Astrocyte of the spinal cord (primary cell): ENCODE measurements at regions not wholly inside any gene's neighbourhood (a gene's known extent, or its start where the extent isn't known, plus 50 kb on each side); places are given as distances from the start of the nearest gene placed in this dataset.

ENCODE experiments used
- DNase-seq: peaks from one replicate; pipeline ENCODE4 v3.0.0; 2011; ENCODE audit warnings: low read depth, low spot score
- H3K4me3 ChIP-seq: 2 replicates; pipeline ENCODE4 v1.5.1; 2011; ENCODE audit warnings: low read depth, mild to moderate bottlenecking, low read length, moderate library complexity
- in situ Hi-C: cut with HindIII; loops from 2 replicates; pipeline ENCODE4 v1.10.0; 2017; ENCODE audit warnings: low sequenced_read_pairs
- TF ChIP-seq, protein P1 (sequence below): IDR thresholded peaks from 2 replicates; pipeline ENCODE4 v1.5.1; 2012; ENCODE audit warnings: low read depth, mild to moderate bottlenecking, low read length, inconsistent platforms

DNA sequence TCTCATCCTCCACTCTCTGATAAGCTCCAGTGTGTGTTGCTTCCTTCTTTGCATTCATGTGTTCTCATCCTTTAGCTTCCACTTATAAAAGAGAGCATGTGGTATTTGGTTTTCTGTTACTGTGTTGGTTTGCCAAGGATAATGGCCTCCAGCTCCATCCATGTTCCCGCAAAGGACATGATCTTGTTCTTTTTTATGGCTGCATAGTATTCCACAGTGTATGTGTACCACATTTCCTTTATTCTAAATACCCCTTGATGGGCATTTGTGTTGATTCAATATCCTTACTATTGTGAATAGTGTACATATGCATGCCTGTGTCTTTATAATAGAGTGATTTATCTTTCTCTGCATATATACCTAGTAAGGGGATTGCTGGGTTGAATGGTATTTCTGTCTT lies 155.1 kb downstream of the DCK start:
- H3K4me3 ChIP-seq: no peak overlapping the region
- in situ Hi-C loops: no loop called here
- TF ChIP-seq, protein P1, sequence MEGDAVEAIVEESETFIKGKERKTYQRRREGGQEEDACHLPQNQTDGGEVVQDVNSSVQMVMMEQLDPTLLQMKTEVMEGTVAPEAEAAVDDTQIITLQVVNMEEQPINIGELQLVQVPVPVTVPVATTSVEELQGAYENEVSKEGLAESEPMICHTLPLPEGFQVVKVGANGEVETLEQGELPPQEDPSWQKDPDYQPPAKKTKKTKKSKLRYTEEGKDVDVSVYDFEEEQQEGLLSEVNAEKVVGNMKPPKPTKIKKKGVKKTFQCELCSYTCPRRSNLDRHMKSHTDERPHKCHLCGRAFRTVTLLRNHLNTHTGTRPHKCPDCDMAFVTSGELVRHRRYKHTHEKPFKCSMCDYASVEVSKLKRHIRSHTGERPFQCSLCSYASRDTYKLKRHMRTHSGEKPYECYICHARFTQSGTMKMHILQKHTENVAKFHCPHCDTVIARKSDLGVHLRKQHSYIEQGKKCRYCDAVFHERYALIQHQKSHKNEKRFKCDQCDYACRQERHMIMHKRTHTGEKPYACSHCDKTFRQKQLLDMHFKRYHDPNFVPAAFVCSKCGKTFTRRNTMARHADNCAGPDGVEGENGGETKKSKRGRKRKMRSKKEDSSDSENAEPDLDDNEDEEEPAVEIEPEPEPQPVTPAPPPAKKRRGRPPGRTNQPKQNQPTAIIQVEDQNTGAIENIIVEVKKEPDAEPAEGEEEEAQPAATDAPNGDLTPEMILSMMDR: no peak
- no peak for DNase-seq

DNA sequence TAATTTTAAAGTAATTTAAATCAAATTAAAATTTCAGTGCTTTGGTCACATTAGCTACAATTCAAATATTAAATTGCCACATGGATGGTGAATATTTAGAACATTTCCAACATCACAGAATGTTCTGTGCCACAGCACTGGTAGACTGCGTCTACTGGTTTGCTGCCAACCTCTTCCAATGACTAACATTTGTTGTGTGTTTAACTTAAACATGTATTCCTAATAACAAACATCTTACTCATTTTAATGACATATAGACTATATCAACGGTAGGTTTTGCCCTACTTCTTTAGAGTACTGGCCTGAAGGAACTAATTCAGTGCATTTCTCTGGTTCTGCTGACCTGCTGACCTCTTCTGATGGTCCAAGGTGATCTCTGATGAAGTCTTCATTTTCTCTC lies 157.6 kb downstream of the DCK start:
- TF ChIP-seq, protein P1: no peak
- in situ Hi-C loops: no loop called here
- no peak for DNase-seq
- H3K4me3 ChIP-seq: no peak overlapping the region

DNA sequence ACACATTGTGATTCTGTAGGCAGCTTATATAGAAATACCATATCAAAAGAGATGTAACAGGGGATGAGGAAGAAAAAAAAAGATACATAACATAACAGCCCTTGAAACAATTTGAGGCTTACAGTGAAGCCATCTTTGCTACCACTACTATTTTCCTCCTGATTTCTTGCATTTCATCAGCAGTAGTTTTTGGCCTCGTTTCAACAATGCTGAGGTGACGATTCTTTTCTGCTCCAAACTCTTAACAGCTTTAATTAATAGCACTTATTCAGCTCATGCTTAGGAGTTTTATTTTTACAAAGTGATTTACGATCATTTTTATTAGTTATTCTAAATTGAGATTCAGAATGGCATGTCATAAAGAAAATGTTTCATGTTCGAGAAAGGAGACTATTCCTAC lies 163.2 kb downstream of the DCK start:
- TF ChIP-seq, protein P1: no peak
- DNase-seq: no peak
- in situ Hi-C loops: no loop called here
- H3K4me3 ChIP-seq: no peak overlapping the region

DNA sequence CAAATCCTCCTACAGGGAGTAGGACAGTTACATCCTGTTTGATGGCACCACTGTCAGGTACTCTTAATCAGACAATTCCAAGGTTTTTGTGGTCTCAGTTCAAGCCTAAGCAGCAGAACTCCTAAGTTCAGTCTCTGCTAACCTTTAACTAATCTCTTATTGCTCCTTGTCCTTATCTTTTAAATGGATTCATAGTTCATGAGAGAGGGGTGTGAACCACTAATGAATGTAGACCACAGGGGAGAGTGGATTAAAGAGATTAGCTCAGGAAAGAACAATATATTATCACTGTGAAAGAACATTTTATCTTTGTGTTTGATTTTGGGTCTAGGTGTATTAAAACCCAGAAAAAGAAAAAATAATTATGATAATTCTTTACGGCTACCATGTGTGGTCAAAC lies 168.9 kb downstream of the DCK start:
- TF ChIP-seq, protein P1: no peak
- no peak for DNase-seq
- in situ Hi-C loops: no loop called here
- H3K4me3 ChIP-seq: no peak overlapping the region

DNA sequence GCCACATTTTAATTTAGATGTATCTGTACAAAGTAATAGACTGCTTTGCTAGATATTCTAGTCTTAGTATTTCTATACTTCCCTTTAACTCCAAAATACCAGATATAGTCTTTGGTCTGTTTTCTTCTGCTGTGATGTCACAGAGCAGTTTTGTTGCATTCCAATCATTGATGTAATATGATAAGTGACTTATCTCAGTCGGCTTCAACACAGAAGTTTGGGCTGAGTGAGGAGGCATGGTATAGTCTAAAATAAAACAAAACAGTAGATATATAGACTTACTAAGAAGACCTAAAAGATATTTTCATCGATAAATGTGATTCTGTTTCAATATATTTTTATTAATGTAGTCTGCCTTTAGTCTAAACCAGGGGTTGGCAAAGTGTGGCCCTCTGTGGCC lies 169.9 kb downstream of the DCK start:
- TF ChIP-seq, protein P1: no peak
- in situ Hi-C loops: no loop called here
- H3K4me3 ChIP-seq: no peak overlapping the region
- DNase-seq: no peak

DNA sequence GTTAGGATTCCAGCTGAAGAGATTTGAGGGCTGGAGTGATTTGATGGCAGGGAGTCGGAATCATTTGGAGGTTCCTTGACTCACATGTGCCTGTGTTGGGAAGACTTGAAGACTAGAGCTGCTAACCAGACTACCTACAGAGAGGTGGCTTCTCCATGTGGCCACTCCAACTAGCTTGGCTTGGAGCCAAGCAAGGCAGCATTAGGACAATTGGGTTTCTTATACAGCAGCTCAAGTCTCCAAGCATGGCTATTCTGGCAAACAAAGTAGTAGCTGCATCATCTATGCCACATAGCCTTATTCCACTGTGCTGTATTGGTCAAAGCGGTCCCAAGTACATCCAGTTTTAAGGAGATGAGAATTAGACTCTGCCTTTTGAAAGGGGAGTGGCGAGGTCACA lies 171.7 kb upstream of the SLC4A4 start:
- TF ChIP-seq, protein P1: no peak
- DNase-seq: no peak
- H3K4me3 ChIP-seq: no peak overlapping the region
- in situ Hi-C loops: no loop called here

DNA sequence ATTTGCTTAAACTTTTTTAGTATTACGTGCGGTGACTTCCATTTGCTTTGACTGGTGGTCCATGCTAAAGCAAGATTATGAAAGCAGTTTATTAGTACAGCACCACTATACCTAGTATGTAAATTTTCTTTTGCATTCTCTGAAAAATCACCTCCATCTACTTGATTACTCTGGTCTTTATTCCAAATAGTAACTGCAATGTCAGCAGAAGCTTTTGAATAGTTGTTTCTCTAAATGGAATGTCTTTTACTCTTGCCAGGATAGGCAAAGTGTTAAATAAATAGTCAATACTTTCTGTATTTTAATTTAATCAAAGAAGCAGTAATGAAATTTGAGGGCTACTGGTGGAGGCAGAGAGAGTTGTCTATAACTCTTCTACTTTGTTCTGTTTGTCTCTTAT lies 167.2 kb upstream of the SLC4A4 start:
- in situ Hi-C loops: no loop called here
- TF ChIP-seq, protein P1: no peak

More for the DNA sequence above, 167.2 kb upstream of the SLC4A4 start:
- H3K4me3 ChIP-seq: no peak overlapping the region
- DNase-seq: no peak
